ENCODE measurements at regions not wholly inside any gene's neighbourhood (a gene's known extent, or its start where the extent isn't known, plus 50 kb on each side); places are given as distances from the start of the nearest gene placed in this dataset.

- TF ChIP-seq, protein P1, sequence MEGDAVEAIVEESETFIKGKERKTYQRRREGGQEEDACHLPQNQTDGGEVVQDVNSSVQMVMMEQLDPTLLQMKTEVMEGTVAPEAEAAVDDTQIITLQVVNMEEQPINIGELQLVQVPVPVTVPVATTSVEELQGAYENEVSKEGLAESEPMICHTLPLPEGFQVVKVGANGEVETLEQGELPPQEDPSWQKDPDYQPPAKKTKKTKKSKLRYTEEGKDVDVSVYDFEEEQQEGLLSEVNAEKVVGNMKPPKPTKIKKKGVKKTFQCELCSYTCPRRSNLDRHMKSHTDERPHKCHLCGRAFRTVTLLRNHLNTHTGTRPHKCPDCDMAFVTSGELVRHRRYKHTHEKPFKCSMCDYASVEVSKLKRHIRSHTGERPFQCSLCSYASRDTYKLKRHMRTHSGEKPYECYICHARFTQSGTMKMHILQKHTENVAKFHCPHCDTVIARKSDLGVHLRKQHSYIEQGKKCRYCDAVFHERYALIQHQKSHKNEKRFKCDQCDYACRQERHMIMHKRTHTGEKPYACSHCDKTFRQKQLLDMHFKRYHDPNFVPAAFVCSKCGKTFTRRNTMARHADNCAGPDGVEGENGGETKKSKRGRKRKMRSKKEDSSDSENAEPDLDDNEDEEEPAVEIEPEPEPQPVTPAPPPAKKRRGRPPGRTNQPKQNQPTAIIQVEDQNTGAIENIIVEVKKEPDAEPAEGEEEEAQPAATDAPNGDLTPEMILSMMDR (optimal IDR thresholded peaks at IDR 0.05 in 1 of 3, IDR thresholded peaks at IDR 0.05 in 1 of 3, conservative IDR thresholded peaks at IDR 0.05 in 1 of 3; ENCODE audit: extremely low read depth in 1 of 3, insufficient read depth in 2 of 3, low read length in 3 of 3), result no peak
- TF ChIP-seq EZH2 (IDR thresholded peaks at IDR 0.05; ENCODE audit: low read length), result no peak
Measured at GRCh38 chr13:40389081-40389641, 277.3 kb downstream of the FOXO1 start.

All from keratinocyte (primary cell).